K562 (cell line): ENCODE measurements at regions not wholly inside any gene's neighbourhood (a gene's known extent, or its start where the extent isn't known, plus 50 kb on each side); places are given as distances from the start of the nearest gene placed in this dataset.

ENCODE experiments used
- ATAC-seq: fragments of 200-7000 bp; cut with Tn5 transposase; 3 replicates; pipeline ENCODE4 v1.9.1; 2020; ENCODE audit warnings: moderate library complexity
- BruUV-seq: library from RNA; stranded (reverse); fragments of 400-500 nt; replicated peaks from 2 replicates; lab custom pipeline; 2021; lab: Mats Ljungman, UMichigan
- CTCF ChIA-PET: fragments of 300-600 bp; formaldehyde crosslinking; extraction: SDS; loops from one replicate; lab custom pipeline; 2021; ENCODE audit warnings: low intra/inter-chr PET ratio; lab: Yijun Ruan, JAX
- POLR2A ChIA-PET: fragments of 300-600, 350-650 bp; sonication (Branson Sonifier 250); formaldehyde crosslinking; extraction: SDS; loops from one replicate; lab custom pipeline; 2021; ENCODE audit warnings: antibody characterized with exemption, inconsistent platforms; lab: Yijun Ruan, JAX
- DNase-seq, 4 experiments: peaks; one replicate each; pipeline versions ENCODE4 v3.0.0 to v3.0.0-alpha.2; 2011 to 2018; ENCODE audit warnings: low spot score in 3 of 4, mixed read lengths in 3 of 4; ENCODE audit errors: extremely low read depth in 1 of 4
- FAIRE-seq: peaks from 2 replicates; lab custom pipeline; 2011; peaks lifted over from hg19 to GRCh38; lab: Jason Lieb, UNC
- H2AFZ ChIP-seq: 2 replicates; pipeline ENCODE4 v1.6.0; 2011; ENCODE audit warnings: low read depth, low read length, control low read depth, inconsistent platforms
- H3K27ac ChIP-seq: fragments of 200-600 bp; 3 replicates; pipeline ENCODE4 v1.8.0; 2011; ENCODE audit warnings: low read depth, mild to moderate bottlenecking, control low read depth, inconsistent platforms, low read length, moderate library complexity, mixed read lengths; ENCODE audit errors: extremely low read depth
- H3K27me3 ChIP-seq, 2 experiments: fragments of 300-600 bp in 1 of 2; 2 replicates in 1 of 2; 3 replicates in 1 of 2; pipeline versions ENCODE4 v1.6.0 to v1.8.0; 2011; ENCODE audit warnings: inconsistent platforms in 2 of 2, low read length in 2 of 2, mild to moderate bottlenecking in 1 of 2, mixed read lengths in 1 of 2, moderate library complexity in 1 of 2; ENCODE audit not compliant: control insufficient read depth in 2 of 2, insufficient read depth in 2 of 2
- H3K36me3 ChIP-seq: fragments of 300-600 bp; 3 replicates; pipeline ENCODE4 v1.8.0; 2011; ENCODE audit warnings: mild to moderate bottlenecking, low read length, inconsistent platforms; ENCODE audit not compliant: control insufficient read depth, insufficient read depth
- H3K4me1 ChIP-seq, 2 experiments: fragments of 200-600 bp in 1 of 2; replicated peaks in 1 of 2; 2 replicates in 1 of 2; 3 replicates in 1 of 2; pipeline versions ENCODE4 v1.5.1 to v1.8.0; 2011; ENCODE audit warnings: inconsistent platforms in 2 of 2, low read length in 2 of 2, mild to moderate bottlenecking in 1 of 2, mixed read lengths in 1 of 2, moderate library complexity in 1 of 2; ENCODE audit not compliant: control insufficient read depth in 2 of 2, insufficient read depth in 2 of 2
- H3K4me2 ChIP-seq: 2 replicates; pipeline ENCODE4 v1.6.1; 2011; ENCODE audit warnings: low read length, control low read depth, inconsistent platforms, mixed read lengths; ENCODE audit not compliant: insufficient read depth
- H3K4me3 ChIP-seq: fragments of 200-600 bp; sonication (generic), shearing (Covaris generic); 2 replicates; pipeline ENCODE4 v1.5.1; 2016; ENCODE audit warnings: control low read depth, inconsistent platforms
- H3K79me2 ChIP-seq: fragments of 200-600 bp; 3 replicates; pipeline ENCODE4 v1.8.0; 2011; ENCODE audit warnings: low read length, inconsistent platforms; ENCODE audit not compliant: control insufficient read depth, insufficient read depth
- H3K9ac ChIP-seq, 2 experiments: 2 replicates each; pipeline versions ENCODE4 v1.6.0 to v1.6.1; 2011; ENCODE audit warnings: low read depth in 2 of 2, low read length in 2 of 2, control low read depth in 1 of 2, inconsistent platforms in 1 of 2, mild to moderate bottlenecking in 1 of 2, mixed read lengths in 1 of 2; ENCODE audit not compliant: insufficient read depth in 1 of 2
- H3K9me1 ChIP-seq: one replicate; pipeline ENCODE4 v1.6.0; 2011; ENCODE audit warnings: inconsistent platforms, mild to moderate bottlenecking, low read length, moderate library complexity; ENCODE audit not compliant: control insufficient read depth, insufficient read depth
- H3K9me3 ChIP-seq: replicated peaks from 2 replicates; pipeline ENCODE4 v1.5.1; 2011; ENCODE audit warnings: low read depth, low read length, inconsistent platforms; ENCODE audit not compliant: control insufficient read depth, insufficient read depth
- H4K20me1 ChIP-seq: replicated peaks from 2 replicates; pipeline ENCODE4 v1.6.1; 2011; ENCODE audit warnings: low read length, inconsistent platforms, mixed read lengths; ENCODE audit not compliant: control insufficient read depth, insufficient read depth
- CBX5 ChIP-seq: IDR thresholded peaks from 2 replicates; pipeline ENCODE4 v1.6.1; 2014; ENCODE audit warnings: low read depth, borderline replicate concordance
- CCNT2 ChIP-seq: IDR thresholded peaks from 2 replicates; pipeline ENCODE4 v1.6.1; 2011; ENCODE audit warnings: borderline replicate concordance, low read depth, mild to moderate bottlenecking, moderate library complexity, mixed read lengths, low read length; ENCODE audit not compliant: insufficient read length; ENCODE audit errors: extremely low read depth
- DEAF1 ChIP-seq: fragments of 450-650 bp; formaldehyde crosslinking; IDR thresholded peaks from 2 replicates; pipeline ENCODE4 v1.4.0; 2020; ENCODE audit warnings: mild to moderate bottlenecking, moderate library complexity
- HDAC2 ChIP-seq: fragments of 450-650 bp; IDR thresholded peaks from 2 replicates; pipeline ENCODE4 v1.6.1; 2016; ENCODE audit warnings: mild to moderate bottlenecking
- NFRKB ChIP-seq: fragments of 450-650 bp; IDR thresholded peaks from 2 replicates; pipeline ENCODE4 v1.6.1; 2016; ENCODE audit warnings: low read depth
- NR1H2 ChIP-seq: sonication (generic); formaldehyde crosslinking; IDR thresholded peaks from 2 replicates; pipeline ENCODE4 v1.4.0; 2020; ENCODE audit warnings: mild to moderate bottlenecking, missing genetic modification reagents
- NRF1 ChIP-seq, 2 experiments: fragments of 450-650 bp; IDR thresholded peaks in 1 of 2; conservative IDR thresholded peaks in 1 of 2; 2 replicates each; pipeline ENCODE4 v1.6.1; 2014; ENCODE audit warnings: mild to moderate bottlenecking in 2 of 2
- SRSF3 ChIP-seq: fragments of 200-400 bp; formaldehyde crosslinking; IDR thresholded peaks from 2 replicates; pipeline ENCODE4 v1.6.1; 2016; ENCODE audit warnings: mild to moderate bottlenecking, low read length, moderate library complexity; ENCODE audit not compliant: insufficient read depth
- ZKSCAN1 ChIP-seq: fragments of 150-350 bp; IDR thresholded peaks from 2 replicates; pipeline ENCODE4 v1.6.1; 2016; ENCODE audit warnings: low read depth, low read length
- ZNF217 ChIP-seq: sonication (generic); formaldehyde crosslinking; IDR thresholded peaks from 2 replicates; pipeline ENCODE4 v1.8.0; 2022; ENCODE audit warnings: mild to moderate bottlenecking, missing genetic modification reagents
- ZSCAN32 ChIP-seq: fragments of 450-650 bp; formaldehyde crosslinking; IDR thresholded peaks from 2 replicates; pipeline ENCODE4 v1.4.0; 2020; ENCODE audit warnings: mild to moderate bottlenecking, moderate library complexity
- WGBS: fragments of 100-300 bp; shearing (Covaris generic); methylation state at CpG from one replicate; pipeline ENCODE4 v1.1.6; 2016; ENCODE audit warnings: low coverage, mixed read lengths; ENCODE audit not compliant: insufficient coverage; ENCODE audit errors: missing lambda C conversion rate; 5-methylcytosine and 5-hydroxymethylcytosine counted together
- in situ Hi-C: fragments of 300-500 bp; cut with MboI; formaldehyde crosslinking; loops from 4 replicates; pipeline ENCODE4 v1.15.0; 2018; ENCODE audit warnings: inconsistent platforms, mixed read lengths
- intact Hi-C: fragments of 100-400 bp; cut with micrococcal nuclease; formaldehyde crosslinking; loops from 2 replicates; pipeline ENCODE4 v1.14.2; 2022

GRCh38 chr4:34245276-34245675 is 1999.0 kb downstream of the ARAP2 start:
- POLR2A ChIA-PET, result no interaction called here
- Histone ChIP-seq H3K4me1 (no peaks in the 10 kb centered on the region), H3K9me3 (no peaks in the 10 kb centered on the region), H3K9me1 (no peaks in the 10 kb centered on the region), H3K79me2 (no peaks in the 10 kb centered on the region), H3K27me3 (no peaks in the 10 kb centered on the region), H3K27ac (no peak overlapping the region), H3K4me2 (no peak overlapping the region), H2AFZ (no peak overlapping the region), H3K36me3 (no peaks in the 10 kb centered on the region), H3K9ac (no peak overlapping the region), H4K20me1 (no peaks in the 10 kb centered on the region), H3K4me3 (no peak overlapping the region)
- ATAC-seq (no peak), DNase-seq (no peak), FAIRE-seq (no peak)
- BruUV-seq, result no TSS peak
- in situ Hi-C loops, result no loop called here
- intact Hi-C loops, result no loop called here
- TF ChIP-seq CBX5 (no peak), NRF1 (conservative IDR thresholded peaks at IDR 0.05 in 1 of 2, IDR thresholded peaks at IDR 0.05 in 1 of 2) (no peak), ZKSCAN1 (no peak), ZNF217 (no peak), NR1H2 (CRISPR knock-in tag) (no peak), CCNT2 (no peak), DEAF1 (CRISPR knock-in tag) (no peak), ZSCAN32 (CRISPR knock-in tag) (no peak), HDAC2 (no peak), NFRKB (no peak), SRSF3 (no peak)
- WGBS, result 8% methylated on average over 2 of the region's 2 CpGs
- CTCF ChIA-PET, result no interaction called here
